OCI-LY7 (cell line): ENCODE measurements at regions not wholly inside any gene's neighbourhood (a gene's known extent, or its start where the extent isn't known, plus 50 kb on each side); places are given as distances from the start of the nearest gene placed in this dataset.
"Not testable (repeated sequence)": the region's sequence is repeated elsewhere in the genome, so short reads cannot be mapped to it uniquely, and the experiment has no call there.

Source experiments
- CTCF ChIP-seq: fragments of 200-600 bp; sonication (generic); conservative IDR thresholded peaks from 2 replicates; pipeline ENCODE4 v1.5.1; 2014; ENCODE audit warnings: mild to moderate bottlenecking, antibody characterized with exemption, low read length, moderate library complexity, mixed read lengths
- EZH2phosphoT487 ChIP-seq: fragments of 200-600 bp; sonication (generic); IDR thresholded peaks from 2 replicates; pipeline ENCODE4 v1.6.1; 2018; ENCODE audit warnings: low read depth, borderline replicate concordance, mild to moderate bottlenecking, mixed run types, antibody characterized with exemption, low read length, moderate library complexity, mixed read lengths

- TF ChIP-seq CTCF, EZH2phosphoT487: not testable (repeated sequence)
Measured at GRCh38 chrY:17481389-17482022, 398.5 kb downstream of the CDY2B start.
